ENCODE measurements at regions not wholly inside any gene's neighbourhood (a gene's known extent, or its start where the extent isn't known, plus 50 kb on each side); places are given as distances from the start of the nearest gene placed in this dataset.

DNA sequence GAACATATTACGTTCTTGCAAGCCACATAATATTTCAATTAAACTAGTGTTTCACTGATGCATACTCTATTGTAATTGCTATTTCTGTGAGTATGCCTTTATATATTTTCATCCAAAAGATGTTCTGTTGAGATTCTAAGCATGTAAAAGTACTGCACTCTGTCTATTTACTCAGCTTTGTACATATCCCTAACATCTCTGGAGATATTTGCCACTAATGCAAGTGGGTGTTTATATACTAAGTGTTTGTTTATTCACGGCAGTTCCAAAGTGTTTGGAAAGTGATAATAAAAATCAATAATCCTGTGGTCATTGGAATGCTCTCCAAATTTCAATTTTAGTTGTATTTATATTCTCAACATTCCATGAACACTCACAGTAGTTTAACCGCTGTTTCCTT, 1989.0 kb downstream of the C4orf33 start:
- no peak overlapping the region for H3K4me3 ChIP-seq
- no peak for ATAC-seq
- ChIA-PET CTCF (no interaction called here), POLR2A (no interaction called here)
- DNase-seq (ENCODE audit: low read depth in 1 of 2, low spot score in 1 of 2), result no peak
- H3K27ac ChIP-seq, result no peak overlapping the region
- no peak for FAIRE-seq
- H3K9me3 ChIP-seq, result no peaks in the 10 kb centered on the region
- TF ChIP-seq RNF2 (IDR thresholded peaks at IDR 0.05; ENCODE audit: borderline replicate concordance, low read depth) (no peak), RARB (CRISPR knock-in tag; IDR thresholded peaks at IDR 0.05) (no peak), FOSB (CRISPR knock-in tag; IDR thresholded peaks at IDR 0.05) (no peak), HEYL (CRISPR knock-in tag; IDR thresholded peaks at IDR 0.05) (no peak), KDM1A (IDR thresholded peaks at IDR 0.05; ENCODE audit: low read depth) (no peak), EHMT2 (IDR thresholded peaks at IDR 0.05; ENCODE audit: low read depth) (no peak), NPAS2 (CRISPR knock-in tag; IDR thresholded peaks at IDR 0.05; ENCODE audit: borderline replicate concordance) (no peak), KDM5A (IDR thresholded peaks at IDR 0.05) (no peak), NFE2L2 (conservative IDR thresholded peaks at IDR 0.05; ENCODE audit: low read length) (no peak), HOXB13 (CRISPR knock-in tag; IDR thresholded peaks at IDR 0.05; ENCODE audit: low read depth) (no peak), JUN (IDR thresholded peaks at IDR 0.05) (no peak), MAFK (IDR thresholded peaks at IDR 0.05; ENCODE audit: partially characterized antibody) (no peak), BHLHE40 (IDR thresholded peaks at IDR 0.05; ENCODE audit: low read depth, low read length) (no peak), RAD21 (conservative IDR thresholded peaks at IDR 0.05 in 1 of 2, IDR thresholded peaks at IDR 0.05 in 1 of 2) (no peak)
- TF ChIP-seq, protein P1, sequence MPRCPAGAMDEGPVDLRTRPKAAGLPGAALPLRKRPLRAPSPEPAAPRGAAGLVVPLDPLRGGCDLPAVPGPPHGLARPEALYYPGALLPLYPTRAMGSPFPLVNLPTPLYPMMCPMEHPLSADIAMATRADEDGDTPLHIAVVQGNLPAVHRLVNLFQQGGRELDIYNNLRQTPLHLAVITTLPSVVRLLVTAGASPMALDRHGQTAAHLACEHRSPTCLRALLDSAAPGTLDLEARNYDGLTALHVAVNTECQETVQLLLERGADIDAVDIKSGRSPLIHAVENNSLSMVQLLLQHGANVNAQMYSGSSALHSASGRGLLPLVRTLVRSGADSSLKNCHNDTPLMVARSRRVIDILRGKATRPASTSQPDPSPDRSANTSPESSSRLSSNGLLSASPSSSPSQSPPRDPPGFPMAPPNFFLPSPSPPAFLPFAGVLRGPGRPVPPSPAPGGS (IDR thresholded peaks at IDR 0.05), result no peak
- TF ChIP-seq, protein P2, sequence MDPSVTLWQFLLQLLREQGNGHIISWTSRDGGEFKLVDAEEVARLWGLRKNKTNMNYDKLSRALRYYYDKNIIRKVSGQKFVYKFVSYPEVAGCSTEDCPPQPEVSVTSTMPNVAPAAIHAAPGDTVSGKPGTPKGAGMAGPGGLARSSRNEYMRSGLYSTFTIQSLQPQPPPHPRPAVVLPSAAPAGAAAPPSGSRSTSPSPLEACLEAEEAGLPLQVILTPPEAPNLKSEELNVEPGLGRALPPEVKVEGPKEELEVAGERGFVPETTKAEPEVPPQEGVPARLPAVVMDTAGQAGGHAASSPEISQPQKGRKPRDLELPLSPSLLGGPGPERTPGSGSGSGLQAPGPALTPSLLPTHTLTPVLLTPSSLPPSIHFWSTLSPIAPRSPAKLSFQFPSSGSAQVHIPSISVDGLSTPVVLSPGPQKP (IDR thresholded peaks at IDR 0.05; ENCODE audit: low read depth, low read length), result no peak
- TF ChIP-seq, protein P3, sequence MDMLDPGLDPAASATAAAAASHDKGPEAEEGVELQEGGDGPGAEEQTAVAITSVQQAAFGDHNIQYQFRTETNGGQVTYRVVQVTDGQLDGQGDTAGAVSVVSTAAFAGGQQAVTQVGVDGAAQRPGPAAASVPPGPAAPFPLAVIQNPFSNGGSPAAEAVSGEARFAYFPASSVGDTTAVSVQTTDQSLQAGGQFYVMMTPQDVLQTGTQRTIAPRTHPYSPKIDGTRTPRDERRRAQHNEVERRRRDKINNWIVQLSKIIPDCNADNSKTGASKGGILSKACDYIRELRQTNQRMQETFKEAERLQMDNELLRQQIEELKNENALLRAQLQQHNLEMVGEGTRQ (IDR thresholded peaks at IDR 0.05), result no peak
- no peaks in the 10 kb centered on the region for H3K4me1 ChIP-seq
- 30% methylated on average over 3 of the region's 3 CpGs for WGBS (ENCODE audit: missing lambda C conversion rate)
- no peak overlapping the region for H3K4me2 ChIP-seq

DNA sequence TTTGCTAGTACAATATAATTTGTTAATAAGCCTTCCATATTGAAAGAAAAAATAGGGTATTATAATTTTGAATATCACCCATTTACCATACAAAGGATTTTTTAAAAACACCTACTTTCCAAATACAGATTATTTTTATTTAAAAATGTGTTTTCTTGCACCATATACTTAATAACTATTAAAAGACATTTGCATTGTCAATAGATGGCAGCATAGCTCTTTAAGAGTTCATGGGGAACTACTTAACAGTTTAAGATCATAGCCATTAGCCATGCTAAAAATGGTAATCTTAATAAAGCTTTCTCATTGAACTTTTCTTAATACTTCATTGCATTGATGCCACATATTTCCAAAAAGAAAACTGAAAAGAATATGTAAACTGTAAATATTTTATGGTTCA, 1995.9 kb downstream of the C4orf33 start:
- DNase-seq (ENCODE audit: low read depth in 1 of 2, low spot score in 1 of 2) (peak in 1 of 2 experiments; percentile 45), ATAC-seq (no peak), FAIRE-seq (no peak)
- H3K4me3 ChIP-seq, result no peak overlapping the region
- no peak for TF ChIP-seq HOXB5 (CRISPR knock-in tag; IDR thresholded peaks at IDR 0.05)
- TF ChIP-seq, protein P4, sequence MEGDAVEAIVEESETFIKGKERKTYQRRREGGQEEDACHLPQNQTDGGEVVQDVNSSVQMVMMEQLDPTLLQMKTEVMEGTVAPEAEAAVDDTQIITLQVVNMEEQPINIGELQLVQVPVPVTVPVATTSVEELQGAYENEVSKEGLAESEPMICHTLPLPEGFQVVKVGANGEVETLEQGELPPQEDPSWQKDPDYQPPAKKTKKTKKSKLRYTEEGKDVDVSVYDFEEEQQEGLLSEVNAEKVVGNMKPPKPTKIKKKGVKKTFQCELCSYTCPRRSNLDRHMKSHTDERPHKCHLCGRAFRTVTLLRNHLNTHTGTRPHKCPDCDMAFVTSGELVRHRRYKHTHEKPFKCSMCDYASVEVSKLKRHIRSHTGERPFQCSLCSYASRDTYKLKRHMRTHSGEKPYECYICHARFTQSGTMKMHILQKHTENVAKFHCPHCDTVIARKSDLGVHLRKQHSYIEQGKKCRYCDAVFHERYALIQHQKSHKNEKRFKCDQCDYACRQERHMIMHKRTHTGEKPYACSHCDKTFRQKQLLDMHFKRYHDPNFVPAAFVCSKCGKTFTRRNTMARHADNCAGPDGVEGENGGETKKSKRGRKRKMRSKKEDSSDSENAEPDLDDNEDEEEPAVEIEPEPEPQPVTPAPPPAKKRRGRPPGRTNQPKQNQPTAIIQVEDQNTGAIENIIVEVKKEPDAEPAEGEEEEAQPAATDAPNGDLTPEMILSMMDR (IDR thresholded peaks at IDR 0.05), result peak; percentile 38
- peak; percentile 33; the same call in 2 of the 3 replicates for TF ChIP-seq SMC3 (IDR thresholded peaks at IDR 0.05)
- TF ChIP-seq, protein P5, sequence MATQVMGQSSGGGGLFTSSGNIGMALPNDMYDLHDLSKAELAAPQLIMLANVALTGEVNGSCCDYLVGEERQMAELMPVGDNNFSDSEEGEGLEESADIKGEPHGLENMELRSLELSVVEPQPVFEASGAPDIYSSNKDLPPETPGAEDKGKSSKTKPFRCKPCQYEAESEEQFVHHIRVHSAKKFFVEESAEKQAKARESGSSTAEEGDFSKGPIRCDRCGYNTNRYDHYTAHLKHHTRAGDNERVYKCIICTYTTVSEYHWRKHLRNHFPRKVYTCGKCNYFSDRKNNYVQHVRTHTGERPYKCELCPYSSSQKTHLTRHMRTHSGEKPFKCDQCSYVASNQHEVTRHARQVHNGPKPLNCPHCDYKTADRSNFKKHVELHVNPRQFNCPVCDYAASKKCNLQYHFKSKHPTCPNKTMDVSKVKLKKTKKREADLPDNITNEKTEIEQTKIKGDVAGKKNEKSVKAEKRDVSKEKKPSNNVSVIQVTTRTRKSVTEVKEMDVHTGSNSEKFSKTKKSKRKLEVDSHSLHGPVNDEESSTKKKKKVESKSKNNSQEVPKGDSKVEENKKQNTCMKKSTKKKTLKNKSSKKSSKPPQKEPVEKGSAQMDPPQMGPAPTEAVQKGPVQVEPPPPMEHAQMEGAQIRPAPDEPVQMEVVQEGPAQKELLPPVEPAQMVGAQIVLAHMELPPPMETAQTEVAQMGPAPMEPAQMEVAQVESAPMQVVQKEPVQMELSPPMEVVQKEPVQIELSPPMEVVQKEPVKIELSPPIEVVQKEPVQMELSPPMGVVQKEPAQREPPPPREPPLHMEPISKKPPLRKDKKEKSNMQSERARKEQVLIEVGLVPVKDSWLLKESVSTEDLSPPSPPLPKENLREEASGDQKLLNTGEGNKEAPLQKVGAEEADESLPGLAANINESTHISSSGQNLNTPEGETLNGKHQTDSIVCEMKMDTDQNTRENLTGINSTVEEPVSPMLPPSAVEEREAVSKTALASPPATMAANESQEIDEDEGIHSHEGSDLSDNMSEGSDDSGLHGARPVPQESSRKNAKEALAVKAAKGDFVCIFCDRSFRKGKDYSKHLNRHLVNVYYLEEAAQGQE (IDR thresholded peaks at IDR 0.05), result no peak
- TF ChIP-seq POLR2AphosphoS2 (conservative IDR thresholded peaks at IDR 0.05; ENCODE audit: low read length), result no peak
- peak; percentile 52 to 67 for TF ChIP-seq RAD21 (conservative IDR thresholded peaks at IDR 0.05 in 1 of 2, IDR thresholded peaks at IDR 0.05 in 1 of 2)
- H3K9me3 ChIP-seq, result no peaks in the 10 kb centered on the region
- no peak overlapping the region for H3K27ac ChIP-seq
- CTCF ChIA-PET, result interaction anchor here (0.6 to 0.9 kb wide), 2 partner anchors 1131 to 1136 kb away, joined by 3 read pairs; no protein-coding TSS in a partner anchor
- H3K4me1 ChIP-seq, result no peaks in the 10 kb centered on the region
- no peak overlapping the region for H3K4me2 ChIP-seq
- POLR2A ChIA-PET, result no interaction called here

Data from A549 (cell line).